CD14-positive monocyte (primary cell): ENCODE measurements at regions not wholly inside any gene's neighbourhood (a gene's known extent, or its start where the extent isn't known, plus 50 kb on each side); places are given as distances from the start of the nearest gene placed in this dataset.

Experiments
- DNase-seq, 3 donors: peaks; one replicate each; pipeline ENCODE4 v3.0.0-alpha.2; 2011 to 2022
- H2AFZ ChIP-seq: 2 replicates; pipeline ENCODE4 v1.6.0; 2012; ENCODE audit warnings: mild to moderate bottlenecking, low read depth, low read length, inconsistent platforms; ENCODE audit not compliant: insufficient read depth, poor library complexity, severe bottlenecking
- H3K27ac ChIP-seq, 2 donors: 1 replicate in 1 of 2; 2 replicates in 1 of 2; pipeline ENCODE4 v1.5.1; 2012 to 2013; ENCODE audit warnings: low read length in 2 of 2, control low read depth in 1 of 2, inconsistent platforms in 1 of 2, low read depth in 1 of 2, mild to moderate bottlenecking in 1 of 2
- H3K27me3 ChIP-seq, 2 donors: one replicate each; pipeline versions ENCODE4 v1.6.0 to v1.6.1; 2011 to 2013; ENCODE audit warnings: low read length in 2 of 2; ENCODE audit not compliant: control insufficient read depth in 2 of 2, insufficient read depth in 2 of 2
- H3K36me3 ChIP-seq, 2 donors: replicated peaks in 1 of 2; 1 replicate in 1 of 2; 2 replicates in 1 of 2; pipeline versions ENCODE4 v1.5.1 to v1.6.1; 2012 to 2013; ENCODE audit warnings: low read length in 2 of 2, control low read depth in 1 of 2, inconsistent platforms in 1 of 2, mild to moderate bottlenecking in 1 of 2; ENCODE audit not compliant: insufficient read depth in 2 of 2, control insufficient read depth in 1 of 2
- H3K4me1 ChIP-seq, 2 donors: 1 replicate in 1 of 2; 2 replicates in 1 of 2; pipeline versions ENCODE4 v1.5.1 to v1.6.1; 2012 to 2013; ENCODE audit warnings: low read length in 2 of 2, control low read depth in 1 of 2, inconsistent platforms in 1 of 2, mild to moderate bottlenecking in 1 of 2, moderate library complexity in 1 of 2; ENCODE audit not compliant: insufficient read depth in 2 of 2, control insufficient read depth in 1 of 2
- H3K4me2 ChIP-seq: replicated peaks from 2 replicates; pipeline ENCODE3; 2012; ENCODE audit warnings: low read length, moderate library complexity, mild to moderate bottlenecking; ENCODE audit not compliant: poor library complexity, severe bottlenecking; ENCODE audit errors: extremely low read depth
- H3K4me3 ChIP-seq, 3 experiments: fragments of 200-600 bp in 1 of 3; sonication (generic) in 1 of 3; replicated peaks in 1 of 3; 1 replicate in 2 of 3; 2 replicates in 1 of 3; pipeline ENCODE4 v1.5.1; 2011 to 2013; ENCODE audit warnings: low read length in 3 of 3, mild to moderate bottlenecking in 3 of 3, control low read depth in 2 of 3, low read depth in 2 of 3, inconsistent platforms in 1 of 3, moderate library complexity in 1 of 3
- H3K79me2 ChIP-seq: 2 replicates; pipeline ENCODE4 v1.6.0; 2012; ENCODE audit warnings: mild to moderate bottlenecking, control low read depth, inconsistent platforms, low read length, moderate library complexity; ENCODE audit not compliant: insufficient read depth
- H3K9ac ChIP-seq: 2 replicates; pipeline ENCODE4 v1.6.0; 2017; ENCODE audit warnings: low read length, mild to moderate bottlenecking; ENCODE audit not compliant: insufficient read depth, poor library complexity, severe bottlenecking
- H3K9me3 ChIP-seq, 2 donors: replicated peaks in 1 of 2; 1 replicate in 1 of 2; 2 replicates in 1 of 2; pipeline versions ENCODE4 v1.5.1 to v1.6.1; 2012 to 2013; ENCODE audit warnings: low read length in 2 of 2, control low read depth in 1 of 2; ENCODE audit not compliant: control insufficient read depth in 1 of 2, insufficient read depth in 1 of 2
- H4K20me1 ChIP-seq: 2 replicates; pipeline ENCODE4 v1.6.0; 2012; ENCODE audit warnings: mild to moderate bottlenecking, low read length, control low read depth, moderate library complexity; ENCODE audit not compliant: insufficient read depth
- H3K27ac Mint-ChIP-seq, 7 donors: one replicate each; pipeline ENCODE4 v1.8.0; 2020; ENCODE audit warnings: mild to moderate bottlenecking in 7 of 7, mixed read lengths in 7 of 7, moderate library complexity in 6 of 7, inconsistent platforms in 2 of 7
- H3K27me3 Mint-ChIP-seq, 3 donors: one replicate each; pipeline ENCODE4 v1.8.0; 2021 to 2022; ENCODE audit warnings: low read depth in 3 of 3, mild to moderate bottlenecking in 3 of 3, mixed read lengths in 3 of 3, moderate library complexity in 3 of 3, inconsistent platforms in 1 of 3
- H3K36me3 Mint-ChIP-seq, 2 donors: one replicate each; pipeline ENCODE4 v1.8.0; 2020; ENCODE audit warnings: mixed read lengths in 2 of 2, inconsistent platforms in 1 of 2, mild to moderate bottlenecking in 1 of 2
- H3K4me1 Mint-ChIP-seq: one replicate; pipeline ENCODE4 v1.8.0; 2020; ENCODE audit warnings: mild to moderate bottlenecking, mixed read lengths
- H3K4me3 Mint-ChIP-seq, 2 donors: one replicate each; pipeline ENCODE4 v1.8.0; 2020; ENCODE audit warnings: mild to moderate bottlenecking in 2 of 2, mixed read lengths in 2 of 2, moderate library complexity in 1 of 2
- H3K9me3 Mint-ChIP-seq, 7 donors: one replicate each; pipeline ENCODE4 v1.8.0; 2020 to 2022; ENCODE audit warnings: mixed read lengths in 7 of 7, mild to moderate bottlenecking in 6 of 7, moderate library complexity in 6 of 7, inconsistent platforms in 2 of 7
- CTCF ChIP-seq: fragments of 200-600 bp; IDR thresholded peaks from one replicate; pipeline ENCODE4 v1.8.0; 2022; ENCODE audit warnings: antibody characterized with exemption, mild to moderate bottlenecking
- WGBS: methylation state at CpG from one replicate; pipeline ENCODE4 v1.1.5; 2013; ENCODE audit warnings: missing lambda C conversion rate; ENCODE audit not compliant: insufficient coverage; 5-methylcytosine and 5-hydroxymethylcytosine counted together
- intact Hi-C, 2 donors: fragments of 100-400 bp; cut with micrococcal nuclease; formaldehyde crosslinking; loops; one replicate each; pipeline versions ENCODE4 v1.15.0 to v1.15.1; 2023

- DNase-seq = no peak
- Mint-ChIP-seq H3K27ac (no peak overlapping the region), H3K4me3 (no peak overlapping the region), H3K27me3 (no peaks in the 10 kb centered on the region), H3K4me1 (no peaks in the 10 kb centered on the region), H3K36me3 (no peaks in the 10 kb centered on the region), H3K9me3 (peaks cover 0 to 2% (median 0%) of the 10 kb centered on the region in 7 donors)
- no peak overlapping the region for H3K9ac ChIP-seq
- intact Hi-C loops = no loop called here
- no peak overlapping the region for H3K4me2 ChIP-seq
- H3K9me3 ChIP-seq = no peaks in the 10 kb centered on the region
- no peaks in the 10 kb centered on the region for H3K36me3 ChIP-seq
- no peak for TF ChIP-seq CTCF
- no peak overlapping the region for H3K27ac ChIP-seq
- H4K20me1 ChIP-seq = no peaks in the 10 kb centered on the region
- H2AFZ ChIP-seq = no peak overlapping the region
- no peak overlapping the region for H3K4me3 ChIP-seq
- H3K4me1 ChIP-seq = no peaks in the 10 kb centered on the region
- no peaks in the 10 kb centered on the region for H3K79me2 ChIP-seq
- H3K27me3 ChIP-seq = no peaks in the 10 kb centered on the region
- WGBS = 95% methylated on average over 4 of the region's 5 CpGs
Measured at GRCh38 chr9:3674561-3674960, 148.8 kb upstream of the RFX3 start.

GRCh38 chr9:3672399-3672798, 146.6 kb upstream of the RFX3 start:
- H3K36me3 ChIP-seq = no peaks in the 10 kb centered on the region
- no peaks in the 10 kb centered on the region for H3K9me3 ChIP-seq
- Mint-ChIP-seq H3K4me1 (no peaks in the 10 kb centered on the region), H3K27ac (no peak overlapping the region), H3K36me3 (no peaks in the 10 kb centered on the region), H3K9me3 (peaks cover 0 to 2% (median 0%) of the 10 kb centered on the region in 7 donors), H3K27me3 (no peaks in the 10 kb centered on the region), H3K4me3 (no peak overlapping the region)
- no peak overlapping the region for H3K27ac ChIP-seq
- no peaks in the 10 kb centered on the region for H3K79me2 ChIP-seq
- no peak overlapping the region for H3K4me3 ChIP-seq
- no peak overlapping the region for H3K9ac ChIP-seq
- no peaks in the 10 kb centered on the region for H3K27me3 ChIP-seq
- intact Hi-C loops = no loop called here
- no peak overlapping the region for H2AFZ ChIP-seq
- DNase-seq = no peak
- 87% methylated on average over 5 of the region's 5 CpGs for WGBS
- H3K4me1 ChIP-seq = no peaks in the 10 kb centered on the region
- H3K4me2 ChIP-seq = no peak overlapping the region
- no peak for TF ChIP-seq CTCF
- H4K20me1 ChIP-seq = no peaks in the 10 kb centered on the region
